ENCODE measurements at regions not wholly inside any gene's neighbourhood (a gene's known extent, or its start where the extent isn't known, plus 50 kb on each side); places are given as distances from the start of the nearest gene placed in this dataset.

DNA sequence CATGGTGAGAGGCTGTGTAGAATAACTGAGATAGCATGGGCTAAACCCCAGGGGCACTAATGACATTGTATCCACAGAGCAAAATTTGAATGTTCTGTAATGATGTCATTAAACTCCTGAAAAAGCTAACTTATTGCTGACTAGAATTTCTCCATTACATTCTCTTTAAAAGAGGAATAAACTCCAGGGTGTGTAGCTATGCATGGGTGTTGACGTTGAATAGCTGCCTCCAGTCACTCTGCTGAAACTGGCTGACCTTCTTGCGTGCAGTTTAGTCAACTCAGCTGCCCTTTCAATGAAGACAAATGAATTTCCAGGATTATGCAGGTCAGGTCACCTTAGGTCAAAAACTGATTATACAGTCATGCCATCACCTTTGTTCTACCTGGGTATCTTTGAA is 617.5 kb upstream of the WWC1 start:
- TF ChIP-seq, protein P1, sequence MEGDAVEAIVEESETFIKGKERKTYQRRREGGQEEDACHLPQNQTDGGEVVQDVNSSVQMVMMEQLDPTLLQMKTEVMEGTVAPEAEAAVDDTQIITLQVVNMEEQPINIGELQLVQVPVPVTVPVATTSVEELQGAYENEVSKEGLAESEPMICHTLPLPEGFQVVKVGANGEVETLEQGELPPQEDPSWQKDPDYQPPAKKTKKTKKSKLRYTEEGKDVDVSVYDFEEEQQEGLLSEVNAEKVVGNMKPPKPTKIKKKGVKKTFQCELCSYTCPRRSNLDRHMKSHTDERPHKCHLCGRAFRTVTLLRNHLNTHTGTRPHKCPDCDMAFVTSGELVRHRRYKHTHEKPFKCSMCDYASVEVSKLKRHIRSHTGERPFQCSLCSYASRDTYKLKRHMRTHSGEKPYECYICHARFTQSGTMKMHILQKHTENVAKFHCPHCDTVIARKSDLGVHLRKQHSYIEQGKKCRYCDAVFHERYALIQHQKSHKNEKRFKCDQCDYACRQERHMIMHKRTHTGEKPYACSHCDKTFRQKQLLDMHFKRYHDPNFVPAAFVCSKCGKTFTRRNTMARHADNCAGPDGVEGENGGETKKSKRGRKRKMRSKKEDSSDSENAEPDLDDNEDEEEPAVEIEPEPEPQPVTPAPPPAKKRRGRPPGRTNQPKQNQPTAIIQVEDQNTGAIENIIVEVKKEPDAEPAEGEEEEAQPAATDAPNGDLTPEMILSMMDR (IDR thresholded peaks at IDR 0.05; ENCODE audit: insufficient read depth, low read length, poor library complexity, severe bottlenecking) = no peak
- TF ChIP-seq EZH2phosphoT487 (conservative IDR thresholded peaks at IDR 0.05; ENCODE audit: low read length) = no peak

Measured in SU-DHL-6 (cell line).